NCI-H146 (cell line): ENCODE measurements at regions not wholly inside any gene's neighbourhood (a gene's known extent, or its start where the extent isn't known, plus 50 kb on each side); places are given as distances from the start of the nearest gene placed in this dataset.
A peak's percentile ranks its signal among the peaks of the same experiment; 100 is the strongest.
"Not testable (repeated sequence)": the region's sequence is repeated elsewhere in the genome, so short reads cannot be mapped to it uniquely, and the experiment has no call there.

ENCODE experiments used
- DNase-seq: peaks from one replicate; lab custom pipeline; 2025; lab: John Stamatoyannopoulos, UW

DNA sequence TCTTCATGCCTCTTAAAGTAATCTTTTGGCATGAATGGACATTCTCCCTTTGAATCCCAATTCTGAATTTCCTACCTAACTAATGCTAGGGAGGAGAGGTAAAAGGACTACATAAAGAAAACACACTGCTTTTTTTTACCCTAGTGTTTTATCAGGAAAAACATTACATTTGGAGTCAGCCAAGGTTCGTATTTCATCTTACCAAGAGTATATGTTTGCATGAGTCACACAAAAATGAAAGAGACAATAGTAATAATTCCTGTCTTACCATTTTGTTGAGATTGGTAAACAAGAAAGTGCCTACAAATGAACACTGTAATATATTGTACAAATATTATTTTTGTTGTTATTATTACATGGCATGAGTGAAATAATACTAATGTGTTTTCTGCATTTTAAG is 112.9 kb upstream of the WARS2 start:
- DNase-seq = no peak

DNA sequence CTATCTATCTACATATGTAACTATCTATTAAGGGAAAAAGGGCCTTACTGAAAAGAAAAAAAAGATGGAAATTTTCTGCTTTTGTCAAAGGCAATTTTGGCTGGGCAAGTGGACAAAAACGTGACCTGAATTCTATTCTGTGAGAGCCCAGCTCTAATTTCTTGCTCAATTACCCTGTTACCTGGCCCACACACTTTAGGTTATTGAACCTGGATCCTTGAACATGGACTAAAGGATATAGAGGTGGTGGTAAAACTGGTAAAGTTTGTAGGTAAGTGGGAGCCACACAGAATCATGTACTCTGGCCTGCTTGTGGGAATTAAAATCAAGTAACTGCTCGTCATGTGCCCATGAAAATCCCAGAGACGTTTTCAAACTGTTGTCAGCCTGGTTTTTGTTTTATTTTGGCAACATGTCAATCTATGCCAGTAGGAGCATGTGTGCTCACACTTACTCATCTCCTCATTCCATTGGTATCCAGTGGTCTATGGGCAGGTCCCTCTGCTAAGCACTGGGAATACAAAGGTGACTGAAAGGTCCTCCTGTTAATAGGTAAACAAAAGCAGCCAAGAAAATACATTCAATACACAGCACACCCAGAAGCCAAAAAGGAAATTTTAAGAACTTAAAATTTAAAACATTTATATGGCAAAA is 113.7 kb upstream of the WARS2 start:
- DNase-seq = no peak

DNA sequence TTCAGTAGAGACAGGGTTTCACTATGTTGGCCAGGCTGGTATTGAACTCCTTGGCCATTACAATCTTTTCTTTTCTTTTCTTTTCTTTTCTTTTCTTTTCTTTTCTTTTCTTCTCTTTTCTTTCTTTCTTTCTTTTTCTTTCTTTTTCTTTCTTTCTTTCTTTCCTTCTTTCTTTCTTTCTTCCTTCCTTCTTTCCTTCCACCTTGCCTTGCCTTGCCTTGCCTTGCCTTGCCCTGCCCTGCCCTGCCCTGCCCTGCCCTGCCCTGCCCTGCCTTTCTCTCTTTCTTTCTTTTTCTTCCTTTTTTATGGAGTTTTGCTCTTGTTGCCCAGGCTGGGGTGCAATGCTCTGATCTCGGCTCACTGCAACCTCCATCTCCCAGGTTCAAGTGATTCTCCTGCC is 112.5 kb upstream of the HAO2 start:
- DNase-seq = not testable (repeated sequence)

DNA sequence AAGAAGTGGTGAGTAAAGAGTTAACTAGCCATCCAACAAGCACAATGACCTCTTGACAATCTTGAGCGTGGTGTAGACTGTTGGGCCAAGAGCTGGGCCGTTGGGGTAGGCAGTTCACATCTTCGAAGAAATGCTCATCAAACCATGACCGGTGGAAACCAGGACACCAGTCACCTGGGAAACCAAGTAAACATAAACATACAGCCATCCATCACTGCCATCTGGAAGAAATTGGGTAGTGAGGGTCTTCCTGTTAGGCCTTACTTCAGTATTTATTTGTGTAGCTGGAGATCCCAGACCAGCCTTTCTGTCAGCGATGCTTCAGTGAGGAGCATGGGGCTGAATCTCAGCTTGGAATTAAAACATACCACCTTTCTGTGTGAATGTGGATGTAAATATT is 108.1 kb upstream of the HAO2 start:
- DNase-seq = no peak

DNA sequence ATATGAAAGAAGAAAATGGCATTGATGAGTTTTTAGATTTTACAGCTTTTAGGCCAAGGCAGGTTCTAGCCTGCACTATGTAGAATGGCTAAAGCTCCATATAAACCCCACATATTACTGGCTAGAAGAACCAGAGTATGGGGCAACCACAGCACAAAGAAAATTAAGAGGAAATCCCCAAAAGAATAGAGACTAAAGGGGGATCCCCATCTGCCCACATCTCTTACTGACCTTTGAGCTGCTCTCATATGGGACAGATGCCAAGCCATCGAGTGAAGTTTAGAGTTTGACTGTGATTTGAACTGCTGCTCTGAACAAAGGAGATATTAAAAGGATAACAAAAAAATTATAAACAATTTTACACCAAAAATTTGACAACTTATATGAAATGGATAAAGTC is 102.2 kb upstream of the HAO2 start:
- DNase-seq = no peak

DNA sequence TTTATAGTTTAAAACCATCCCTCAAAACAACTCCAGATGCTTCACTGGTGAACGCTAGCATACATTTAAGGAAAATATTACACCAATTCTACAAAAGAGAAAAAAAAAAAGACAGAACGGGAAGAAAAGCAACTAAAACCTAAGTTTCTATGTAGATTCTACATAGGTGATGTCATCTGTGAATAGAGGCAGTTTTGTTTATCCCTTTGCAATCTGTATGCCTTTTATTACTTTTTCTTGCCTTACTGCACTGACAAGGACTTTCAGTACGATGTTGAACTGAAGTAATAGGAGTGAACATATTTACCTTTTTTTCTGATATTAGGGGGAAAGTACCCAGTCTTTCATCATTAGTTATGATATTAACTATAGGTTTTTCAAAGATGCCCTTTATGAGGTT is 101.7 kb upstream of the HAO2 start:
- DNase-seq = no peak

DNA sequence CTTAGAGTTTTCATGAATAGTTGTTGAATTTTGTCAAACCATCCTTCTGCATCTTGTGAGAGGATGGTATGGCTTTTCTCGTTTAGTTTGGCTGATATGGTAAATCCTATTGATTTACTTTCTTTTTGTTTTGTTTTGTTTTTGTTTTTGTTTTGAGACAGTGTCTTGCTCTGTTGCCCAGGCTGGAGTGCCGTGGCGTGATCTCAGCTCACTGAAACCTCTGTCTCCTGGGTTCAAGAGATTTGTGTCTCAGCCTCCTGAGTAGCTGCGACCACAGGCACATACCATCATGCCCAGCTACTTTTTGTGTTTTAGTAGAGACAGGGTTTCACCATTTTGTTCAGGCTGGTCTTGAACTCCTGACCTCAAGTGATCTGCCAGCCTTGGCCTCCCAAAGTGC is 101.3 kb upstream of the HAO2 start:
- not testable (repeated sequence) for DNase-seq

DNA sequence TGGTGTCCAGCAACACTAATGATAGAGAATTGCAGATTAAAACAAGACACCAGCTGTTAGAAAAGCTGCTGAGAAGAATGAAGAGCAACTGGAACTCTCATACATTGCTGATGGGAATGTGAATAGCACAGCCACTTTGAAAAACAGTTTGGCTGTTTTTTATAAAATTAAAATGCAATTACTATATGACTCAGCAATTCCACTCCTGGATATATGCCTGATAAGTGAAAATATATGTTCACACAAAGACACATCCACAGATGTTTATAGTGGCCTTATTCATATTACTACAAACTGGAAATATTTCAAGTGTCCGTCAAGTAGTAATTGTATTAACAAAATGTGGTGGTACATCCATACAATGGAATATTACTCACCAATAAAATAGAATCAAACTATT is 99.7 kb upstream of the HAO2 start:
- no peak for DNase-seq

DNA sequence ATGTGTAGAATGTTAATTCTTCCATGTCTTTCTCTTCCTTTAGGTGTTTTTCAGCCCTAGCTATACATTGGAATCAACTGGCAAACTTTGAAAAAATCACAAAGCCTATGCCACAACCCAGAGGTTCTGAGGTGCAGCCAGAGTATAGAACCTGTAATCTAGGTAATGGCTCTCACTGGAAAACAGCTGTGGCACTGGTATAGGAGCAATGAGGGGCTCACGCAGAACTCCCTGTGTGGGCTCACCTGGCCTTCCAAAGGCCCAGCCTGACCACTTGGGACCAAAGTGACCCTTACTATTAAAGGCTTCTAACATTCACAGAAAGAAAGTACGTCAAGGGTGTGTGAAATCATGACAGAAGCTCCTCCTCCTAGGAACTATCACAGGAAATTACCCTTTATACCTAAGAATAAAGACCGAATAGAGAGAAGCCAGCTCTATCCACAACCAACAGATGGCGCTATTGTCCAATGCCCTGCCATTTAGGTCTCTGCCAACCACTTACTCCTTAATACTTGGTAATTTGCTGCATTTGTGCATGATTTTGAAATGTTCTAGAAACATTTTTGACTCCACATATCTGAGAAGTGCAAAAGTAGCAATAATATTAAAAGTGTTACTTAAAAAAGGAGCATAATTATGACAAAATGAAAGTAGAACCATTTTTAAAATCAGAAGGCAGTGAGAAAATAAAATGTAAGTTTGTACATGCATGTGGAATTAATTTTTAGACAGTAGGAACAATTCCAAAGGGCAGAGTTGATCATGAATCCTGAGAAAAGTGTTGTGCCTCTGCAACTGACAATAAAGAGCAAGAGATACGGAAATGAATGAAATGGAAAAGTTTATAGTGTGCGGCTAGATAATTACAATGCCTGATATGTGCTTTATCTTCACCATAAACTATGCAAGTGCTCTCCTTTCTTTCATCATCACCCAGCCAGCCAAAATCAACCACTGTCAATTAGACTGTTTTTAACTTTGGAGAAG is 93.1 kb upstream of the HAO2 start:
- peak; percentile 46 for DNase-seq

DNA sequence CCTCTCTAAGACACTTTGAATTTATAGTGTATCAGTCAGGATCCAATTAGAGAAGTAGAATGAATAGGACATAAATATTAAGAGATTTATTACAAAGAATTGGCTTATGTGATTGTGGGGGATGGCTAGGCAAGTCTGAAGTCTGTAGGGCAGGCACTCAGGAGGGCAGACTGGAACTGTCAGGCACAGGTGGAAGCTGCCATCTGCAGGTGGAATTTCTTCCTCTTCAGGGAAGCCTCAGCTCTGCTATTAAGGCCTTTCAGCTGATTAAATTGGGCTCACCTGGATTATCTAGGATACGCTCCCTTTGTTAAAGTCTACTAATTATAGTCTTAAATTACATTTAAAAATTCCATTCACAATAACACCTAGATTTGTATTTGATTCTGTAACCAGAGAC is 92.0 kb upstream of the HAO2 start:
- DNase-seq = peak; percentile 74

DNA sequence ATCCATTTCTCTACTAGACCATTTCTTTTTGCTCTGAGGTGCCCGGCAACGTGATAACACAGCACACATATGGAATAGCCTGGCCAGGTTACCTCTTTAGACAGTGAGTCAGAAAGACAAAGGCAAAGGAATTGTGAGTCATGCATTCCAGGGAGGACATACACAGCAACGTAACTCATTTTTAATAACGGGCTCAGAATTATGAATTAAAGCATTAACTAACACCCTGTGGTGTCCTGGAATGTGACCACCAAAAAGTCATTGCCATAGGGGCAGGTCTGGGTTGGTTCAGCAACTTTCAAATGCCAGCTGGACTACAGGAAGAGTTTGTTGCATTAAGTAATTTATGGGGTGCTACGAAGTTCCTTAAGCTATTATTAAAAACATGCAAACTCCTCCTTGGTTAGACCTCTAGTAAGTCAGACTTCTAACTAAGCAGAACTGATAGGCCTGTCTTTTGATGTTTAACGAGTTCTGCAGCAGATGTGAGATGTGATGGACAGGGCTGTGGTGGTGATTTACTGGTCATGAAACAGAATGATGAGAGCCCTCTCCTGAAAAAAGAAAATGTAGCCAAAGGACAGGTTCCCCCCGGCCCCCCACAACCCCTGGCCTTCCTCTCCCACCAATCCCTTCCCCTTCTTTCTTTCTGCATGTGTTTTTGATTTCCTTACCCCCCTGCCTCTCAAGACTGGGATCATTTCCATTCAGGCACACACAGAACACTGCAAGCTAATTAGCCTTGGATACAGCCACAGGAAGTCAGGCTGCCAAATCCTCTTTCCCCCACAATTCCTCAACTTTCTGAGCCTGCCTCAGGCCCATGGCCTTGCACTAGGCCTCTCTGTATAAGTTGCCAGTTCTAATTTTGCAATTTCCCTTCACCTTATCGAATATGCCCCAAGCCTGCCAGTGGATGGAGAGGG is 88.9 kb upstream of the HAO2 start:
- DNase-seq = no peak

DNA sequence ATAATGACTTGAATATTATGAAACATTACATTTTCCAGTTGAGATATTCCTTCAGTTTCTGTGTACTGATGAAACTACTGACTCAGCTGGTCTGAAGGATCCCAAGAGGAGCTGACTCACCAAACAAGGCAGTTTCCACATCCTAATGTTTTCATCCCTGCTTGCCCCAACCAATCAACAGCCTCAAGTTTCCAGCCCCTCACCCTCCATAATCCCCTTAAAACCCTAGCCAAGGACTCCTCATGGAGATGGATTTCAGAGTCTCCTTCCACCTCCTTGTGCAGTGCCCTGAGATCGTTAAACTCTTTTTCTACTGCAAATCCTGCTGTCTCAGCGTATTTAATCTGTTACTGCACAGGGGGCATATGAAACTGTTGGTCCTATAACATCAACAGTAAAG is 83.1 kb upstream of the HAO2 start:
- no peak for DNase-seq

DNA sequence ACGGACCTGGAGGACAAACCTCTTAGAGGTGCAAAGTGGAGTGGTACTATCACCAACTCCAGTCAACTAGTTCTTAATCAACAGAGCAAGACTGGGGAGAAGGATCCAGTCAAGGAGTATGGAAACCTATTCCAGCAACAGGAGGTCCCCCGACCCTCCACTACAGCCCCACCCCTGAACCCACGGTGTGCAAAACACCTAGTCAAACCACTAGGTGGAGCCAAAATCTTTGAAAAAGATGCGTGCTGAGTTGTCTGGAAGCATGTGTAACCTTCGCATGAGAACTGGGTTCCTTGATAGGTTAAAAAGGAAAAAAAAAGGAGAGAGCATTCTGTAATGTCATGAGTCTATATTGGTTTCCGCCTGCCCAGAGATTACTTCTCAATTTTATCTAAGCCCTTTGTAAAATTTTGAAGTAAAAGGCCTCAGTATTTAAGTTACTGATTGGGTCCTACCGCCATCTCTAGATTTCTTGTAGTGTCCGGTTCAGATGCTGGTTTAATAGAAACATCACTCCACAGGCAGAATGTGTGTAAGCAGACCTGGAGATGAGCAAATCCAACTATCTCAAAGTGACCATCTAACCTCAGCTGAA is 81.9 kb upstream of the HAO2 start:
- peak; percentile 25 for DNase-seq

DNA sequence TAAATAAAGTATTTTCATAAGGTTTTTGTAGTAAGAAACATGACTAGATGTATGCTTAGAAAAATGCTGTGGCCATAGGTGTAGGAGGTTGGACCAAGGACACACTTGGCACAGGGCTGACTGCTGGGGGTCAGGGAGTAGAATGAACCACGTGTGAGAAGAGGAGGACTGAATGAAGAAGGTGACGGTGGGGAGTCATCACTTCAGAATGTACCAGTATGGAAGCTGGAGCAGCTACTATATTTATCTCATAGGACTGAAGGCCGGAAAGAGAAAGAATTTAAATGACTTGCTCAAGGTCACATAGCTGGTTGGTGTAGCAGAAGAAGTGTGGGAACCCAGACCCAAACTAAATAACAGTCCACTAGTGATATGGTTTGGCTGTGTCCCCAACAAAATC is 79.8 kb upstream of the HAO2 start:
- DNase-seq = no peak

DNA sequence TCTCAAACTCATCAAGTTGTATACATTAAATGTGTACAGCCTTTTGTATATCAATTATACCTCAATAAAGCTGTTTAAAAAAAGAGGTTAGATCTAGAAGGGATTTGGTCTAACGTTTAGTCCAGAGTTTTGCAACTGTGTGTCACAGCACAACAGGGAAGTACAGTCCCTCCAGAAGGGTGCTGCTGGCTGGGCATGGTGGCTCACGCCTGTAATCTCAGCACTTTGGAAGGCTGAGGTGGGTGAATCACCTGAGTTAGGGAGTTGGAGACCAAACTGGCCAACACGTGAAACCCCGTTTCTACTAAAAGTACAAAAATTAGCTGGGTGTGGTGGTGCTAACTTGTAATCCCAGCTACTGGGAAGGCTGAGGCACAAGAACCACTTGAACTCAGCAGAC is 78.3 kb upstream of the HAO2 start:
- DNase-seq = no peak

DNA sequence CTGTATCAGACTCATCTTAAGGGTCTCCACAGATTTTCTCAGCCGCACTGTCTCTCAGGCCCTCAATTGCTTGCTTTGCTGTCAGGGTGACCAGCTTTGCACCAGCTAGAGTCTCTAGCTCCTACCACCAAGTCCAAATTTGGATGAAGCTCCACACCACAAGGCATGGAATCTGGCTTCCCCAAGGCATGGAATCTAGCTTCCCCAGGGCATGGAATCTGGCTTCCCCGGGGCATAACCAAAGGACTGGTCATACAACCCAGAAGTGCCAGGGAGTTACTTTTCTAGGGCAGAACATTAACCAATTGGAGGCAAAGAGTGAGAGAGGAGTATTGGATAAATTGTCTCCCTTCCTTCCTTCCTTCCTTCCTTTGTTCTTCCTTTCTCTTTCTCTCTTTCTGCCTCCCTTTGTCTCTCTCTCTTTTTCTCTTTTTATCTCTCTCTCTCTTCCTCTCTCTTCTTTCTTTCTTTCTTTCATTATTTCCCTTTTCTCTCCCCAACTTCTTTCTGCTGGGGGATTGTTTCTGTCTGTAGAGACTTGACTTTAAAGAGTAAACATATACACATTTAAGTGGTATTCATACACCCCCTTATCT is 76.9 kb upstream of the HAO2 start:
- DNase-seq = no peak

DNA sequence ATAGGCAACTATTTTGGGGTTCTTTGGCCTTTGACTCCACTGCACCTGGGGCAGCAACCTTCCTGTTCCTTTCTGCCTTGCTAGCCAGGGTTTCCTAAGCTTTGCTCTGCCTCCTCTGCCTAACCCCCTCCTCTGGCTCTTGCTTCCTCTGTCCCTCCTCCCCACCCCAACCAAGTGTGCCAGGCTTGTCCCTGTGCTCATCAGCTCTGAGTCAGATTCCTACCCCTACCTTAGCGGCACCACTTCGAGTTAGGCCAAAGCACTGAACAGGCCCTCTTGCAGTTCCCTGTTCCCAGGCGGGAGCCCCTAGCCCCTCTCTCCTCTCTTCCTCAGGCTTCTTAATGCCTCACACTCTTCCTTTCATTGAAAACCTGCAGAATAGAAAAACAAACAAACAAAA is 74.8 kb upstream of the HAO2 start:
- no peak for DNase-seq

DNA sequence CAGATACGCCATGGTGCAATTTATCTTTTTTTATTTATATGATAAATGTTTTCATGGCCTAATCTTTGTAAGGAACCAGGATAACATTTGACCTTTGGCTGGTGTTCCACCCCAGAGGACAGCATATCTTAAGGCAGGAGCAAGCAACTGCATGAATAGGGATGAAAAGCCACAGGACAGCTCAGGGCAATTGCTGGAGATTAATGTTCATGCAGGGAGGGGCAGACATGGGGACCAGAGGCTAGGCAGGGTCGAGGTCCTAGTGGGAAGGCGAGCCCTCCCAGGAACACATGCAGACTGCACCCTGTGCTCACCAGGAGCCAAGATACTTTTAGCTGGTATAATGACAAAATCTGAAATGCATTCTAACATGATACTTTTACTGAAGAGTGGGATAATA is 74.4 kb upstream of the HAO2 start:
- no peak for DNase-seq

DNA sequence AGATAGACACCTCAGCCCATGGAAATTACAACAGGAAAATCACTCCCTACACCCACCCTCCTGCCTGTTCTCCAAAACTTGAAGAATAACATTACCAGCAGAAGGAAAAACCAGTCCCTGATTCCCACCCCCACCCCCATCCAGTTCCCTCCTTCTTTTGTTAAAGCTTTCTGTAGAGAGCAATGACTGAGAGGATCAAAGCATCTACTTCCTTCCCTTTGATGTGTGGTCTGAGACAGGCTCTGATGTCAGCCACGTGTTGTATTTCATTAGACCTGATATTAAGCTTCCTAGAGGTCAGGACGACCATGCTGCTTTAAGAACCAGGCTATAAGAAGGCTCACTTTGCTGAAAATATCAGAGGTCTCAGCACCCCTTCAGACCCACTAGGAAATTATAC is 73.9 kb upstream of the HAO2 start:
- DNase-seq = no peak

DNA sequence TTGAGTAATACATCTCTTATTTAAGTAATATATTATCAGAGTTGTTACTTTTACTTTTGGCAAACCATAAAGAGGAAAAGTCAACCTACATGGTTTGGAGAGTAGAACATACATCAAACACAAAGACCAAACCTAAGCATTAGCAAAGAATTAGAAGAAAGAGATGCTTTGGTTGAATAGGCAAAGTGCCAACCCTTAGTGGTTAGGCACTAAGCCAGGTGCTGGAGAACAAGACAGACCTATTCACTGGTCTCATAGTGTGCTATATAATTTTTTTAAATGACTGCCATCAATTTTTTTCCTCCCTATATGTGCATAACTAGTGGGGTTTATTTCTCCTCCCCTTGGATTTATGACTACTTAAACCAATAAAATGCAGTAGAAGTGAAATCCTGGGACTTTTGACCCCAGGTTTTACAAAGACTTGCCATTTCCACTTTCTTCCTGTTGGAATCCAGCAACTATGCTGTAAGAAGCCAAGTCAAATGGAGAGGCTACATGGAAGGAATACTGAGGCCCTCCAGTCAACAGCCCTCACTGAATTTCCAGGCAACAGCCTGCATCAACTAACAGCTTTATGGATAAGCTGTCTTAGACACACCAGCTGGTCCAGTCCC is 69.8 kb upstream of the HAO2 start:
- DNase-seq = no peak

DNA sequence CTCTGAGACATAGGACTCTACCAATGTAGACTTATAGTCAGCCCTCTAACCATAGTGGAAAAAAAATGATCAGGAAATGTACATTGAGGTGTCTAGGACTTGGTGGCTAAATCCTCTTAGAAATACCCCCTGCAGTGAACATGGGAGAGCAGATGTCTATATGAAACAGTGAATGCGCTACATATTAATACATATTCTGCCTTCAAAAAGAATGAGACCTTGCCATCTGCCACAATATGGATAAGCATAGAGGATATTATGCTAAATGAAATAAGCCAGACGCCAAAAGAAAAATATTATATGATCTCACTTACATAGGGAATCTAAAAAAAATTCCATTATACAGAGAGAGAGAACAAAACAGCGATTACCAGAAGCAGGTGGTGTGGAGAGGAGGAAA is 66.6 kb upstream of the HAO2 start:
- no peak for DNase-seq
